Mucosa of gallbladder (tissue), 1 donor: ENCODE measurements at regions not wholly inside any gene's neighbourhood (a gene's known extent, or its start where the extent isn't known, plus 50 kb on each side); places are given as distances from the start of the nearest gene placed in this dataset.
"Not testable (repeated sequence)": the region's sequence is repeated elsewhere in the genome, so short reads cannot be mapped to it uniquely, and the experiment has no call there.

Experiments
- DNase-seq: peaks from one replicate; pipeline ENCODE4 v3.0.0-alpha.2; 2020; ENCODE audit warnings: low spot score
- donor health status: DM: no; HTN: no; CAD: no.

GRCh38 chr5:119299242-119299614, 56.6 kb upstream of the TNFAIP8 start:
- DNase-seq: not testable (repeated sequence)

GRCh38 chr5:119299615-119300310, 56.1 kb upstream of the TNFAIP8 start:
- DNase-seq: not testable (repeated sequence)

DNA sequence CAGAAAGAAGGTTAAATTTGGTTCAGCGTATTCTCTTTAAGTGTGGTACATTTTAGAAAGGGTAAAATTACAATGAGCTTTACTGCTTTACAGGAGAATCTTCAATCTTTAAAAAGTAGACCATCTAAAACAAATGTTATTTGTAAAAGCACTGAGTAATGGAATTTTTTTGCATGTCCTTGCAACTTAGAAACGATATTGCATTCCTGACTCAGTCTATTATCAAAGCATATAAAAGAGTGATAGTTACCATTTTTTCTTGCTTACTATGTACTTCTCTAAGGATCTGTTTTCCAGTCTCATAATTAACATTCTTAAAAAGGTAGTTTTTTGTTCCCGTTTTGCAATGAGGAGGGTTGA, 55.5 kb upstream of the TNFAIP8 start:
- no peak for DNase-seq

- DNase-seq: no peak
These were observed 54.6 kb upstream of the TNFAIP8 start for GRCh38 chr5:119301210-119301609.

DNA sequence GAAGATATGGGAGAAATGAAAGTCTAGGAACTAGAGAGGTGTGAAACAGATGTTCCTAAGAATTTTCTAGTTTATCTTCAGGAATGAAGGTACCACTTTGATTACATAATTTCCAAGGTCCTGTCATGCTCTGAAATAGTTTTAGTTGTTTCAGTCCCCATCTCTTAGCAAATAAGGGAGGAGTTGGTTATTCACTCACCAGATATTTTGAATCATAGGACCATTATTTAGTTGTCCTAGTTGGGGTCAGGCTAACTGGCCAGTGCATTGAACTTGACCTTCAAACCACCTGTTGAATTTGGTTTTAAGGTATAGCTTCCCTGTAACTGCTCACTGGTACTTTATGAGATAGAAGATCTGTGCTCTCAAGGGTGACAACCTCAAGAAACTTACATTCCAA, 53.9 kb upstream of the TNFAIP8 start:
- DNase-seq: no peak

- DNase-seq: no peak
These were observed 53.4 kb upstream of the TNFAIP8 start for GRCh38 chr5:119302449-119302848.

DNA sequence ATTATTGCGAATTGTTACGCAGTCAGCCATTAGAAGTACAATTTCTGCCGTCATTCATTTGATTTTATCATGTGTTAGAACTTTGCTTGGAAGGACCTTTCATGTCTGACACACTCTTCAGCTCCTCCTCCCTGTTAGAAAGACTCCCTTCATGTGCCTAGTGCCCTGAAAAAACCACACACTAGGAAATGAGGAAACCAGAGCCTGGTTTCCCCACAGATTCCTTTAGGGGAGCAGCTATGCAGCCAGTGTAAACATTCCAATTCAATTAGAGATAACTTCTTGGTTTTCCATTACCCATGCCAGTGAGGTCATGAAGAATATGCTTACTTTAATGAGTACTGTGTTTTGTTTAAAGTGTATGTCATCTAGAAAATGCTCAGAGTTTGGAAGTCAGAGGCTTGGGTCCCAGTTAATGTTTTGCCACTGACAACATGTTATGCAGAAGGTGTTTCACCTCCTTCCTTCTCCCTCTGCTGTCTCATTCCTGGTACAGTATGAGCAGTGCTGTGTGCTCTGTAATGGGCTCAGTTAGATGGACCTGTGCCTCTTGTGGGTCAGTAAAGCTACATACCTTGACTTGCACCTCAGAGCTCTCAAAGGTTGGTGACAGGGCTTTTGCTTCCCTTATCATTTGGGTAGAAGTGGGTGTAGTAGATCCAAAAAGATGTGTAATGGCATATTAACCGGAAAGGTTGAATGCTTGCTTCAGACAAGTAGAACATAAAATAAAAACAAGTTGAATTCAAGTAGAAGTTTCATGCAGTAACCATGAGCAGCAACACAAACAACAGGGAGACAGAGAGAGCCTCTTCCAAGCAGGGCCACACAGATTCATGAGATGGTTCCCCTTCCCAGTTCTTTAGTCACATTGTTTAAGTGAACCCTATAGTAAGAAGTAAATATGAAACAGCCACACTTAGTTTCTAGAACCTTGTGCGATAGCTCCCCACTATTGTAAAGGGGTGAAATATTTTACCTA, 52.6 kb upstream of the TNFAIP8 start:
- peak; percentile 58 for DNase-seq

- DNase-seq: no peak
These were observed 51.2 kb upstream of the TNFAIP8 start for GRCh38 chr5:119304439-119305211.
